ENCODE measurements at regions not wholly inside any gene's neighbourhood (a gene's known extent, or its start where the extent isn't known, plus 50 kb on each side); places are given as distances from the start of the nearest gene placed in this dataset.

DNA sequence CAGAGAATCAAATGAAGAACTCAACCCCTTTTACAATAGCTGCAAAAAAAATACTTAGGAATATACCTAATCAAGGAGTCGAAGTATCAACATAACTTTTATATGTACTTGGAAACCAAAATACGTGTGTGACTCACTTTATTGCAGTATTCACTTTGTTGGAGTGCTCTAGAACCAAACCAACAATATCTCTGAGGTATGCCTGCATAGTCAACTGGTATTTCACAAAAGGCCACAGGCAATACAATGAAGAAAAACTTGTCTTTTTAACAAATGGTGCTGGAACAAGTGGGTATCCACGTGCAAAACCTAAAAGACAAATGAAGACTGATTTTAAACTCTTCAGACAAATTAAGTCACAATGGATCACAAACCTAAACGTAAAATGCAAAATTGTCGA, 385.7 kb downstream of the TLE1 start:
- TF ChIP-seq, protein P1, sequence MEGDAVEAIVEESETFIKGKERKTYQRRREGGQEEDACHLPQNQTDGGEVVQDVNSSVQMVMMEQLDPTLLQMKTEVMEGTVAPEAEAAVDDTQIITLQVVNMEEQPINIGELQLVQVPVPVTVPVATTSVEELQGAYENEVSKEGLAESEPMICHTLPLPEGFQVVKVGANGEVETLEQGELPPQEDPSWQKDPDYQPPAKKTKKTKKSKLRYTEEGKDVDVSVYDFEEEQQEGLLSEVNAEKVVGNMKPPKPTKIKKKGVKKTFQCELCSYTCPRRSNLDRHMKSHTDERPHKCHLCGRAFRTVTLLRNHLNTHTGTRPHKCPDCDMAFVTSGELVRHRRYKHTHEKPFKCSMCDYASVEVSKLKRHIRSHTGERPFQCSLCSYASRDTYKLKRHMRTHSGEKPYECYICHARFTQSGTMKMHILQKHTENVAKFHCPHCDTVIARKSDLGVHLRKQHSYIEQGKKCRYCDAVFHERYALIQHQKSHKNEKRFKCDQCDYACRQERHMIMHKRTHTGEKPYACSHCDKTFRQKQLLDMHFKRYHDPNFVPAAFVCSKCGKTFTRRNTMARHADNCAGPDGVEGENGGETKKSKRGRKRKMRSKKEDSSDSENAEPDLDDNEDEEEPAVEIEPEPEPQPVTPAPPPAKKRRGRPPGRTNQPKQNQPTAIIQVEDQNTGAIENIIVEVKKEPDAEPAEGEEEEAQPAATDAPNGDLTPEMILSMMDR (IDR thresholded peaks at IDR 0.05 in 2 of 3, conservative IDR thresholded peaks at IDR 0.05 in 1 of 3; ENCODE audit: control insufficient read depth in 2 of 3, extremely low read depth in 1 of 3, insufficient read depth in 1 of 3, low read depth in 3 of 3, low read length in 3 of 3) = no peak
- TF ChIP-seq SIN3A (IDR thresholded peaks at IDR 0.05; ENCODE audit: low read depth, low read length) (no peak), CEBPB (IDR thresholded peaks at IDR 0.05; ENCODE audit: borderline replicate concordance in 1 of 2, low read depth in 2 of 2, low read length in 2 of 2) (no peak), NFYA (IDR thresholded peaks at IDR 0.05; ENCODE audit: borderline replicate concordance, low read depth, low read length) (no peak), NRF1 (conservative IDR thresholded peaks at IDR 0.05; ENCODE audit: low read depth, low read length) (no peak), POLR2A (IDR thresholded peaks at IDR 0.05; ENCODE audit: low read depth, low read length) (no peak), EZH2 (IDR thresholded peaks at IDR 0.05; ENCODE audit: borderline replicate concordance, control insufficient read depth, low read depth, low read length) (no peak)
- TF ChIP-seq, protein P2, sequence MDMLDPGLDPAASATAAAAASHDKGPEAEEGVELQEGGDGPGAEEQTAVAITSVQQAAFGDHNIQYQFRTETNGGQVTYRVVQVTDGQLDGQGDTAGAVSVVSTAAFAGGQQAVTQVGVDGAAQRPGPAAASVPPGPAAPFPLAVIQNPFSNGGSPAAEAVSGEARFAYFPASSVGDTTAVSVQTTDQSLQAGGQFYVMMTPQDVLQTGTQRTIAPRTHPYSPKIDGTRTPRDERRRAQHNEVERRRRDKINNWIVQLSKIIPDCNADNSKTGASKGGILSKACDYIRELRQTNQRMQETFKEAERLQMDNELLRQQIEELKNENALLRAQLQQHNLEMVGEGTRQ (IDR thresholded peaks at IDR 0.05; ENCODE audit: borderline replicate concordance, low read depth, low read length) = no peak
- TF ChIP-seq, protein P3, sequence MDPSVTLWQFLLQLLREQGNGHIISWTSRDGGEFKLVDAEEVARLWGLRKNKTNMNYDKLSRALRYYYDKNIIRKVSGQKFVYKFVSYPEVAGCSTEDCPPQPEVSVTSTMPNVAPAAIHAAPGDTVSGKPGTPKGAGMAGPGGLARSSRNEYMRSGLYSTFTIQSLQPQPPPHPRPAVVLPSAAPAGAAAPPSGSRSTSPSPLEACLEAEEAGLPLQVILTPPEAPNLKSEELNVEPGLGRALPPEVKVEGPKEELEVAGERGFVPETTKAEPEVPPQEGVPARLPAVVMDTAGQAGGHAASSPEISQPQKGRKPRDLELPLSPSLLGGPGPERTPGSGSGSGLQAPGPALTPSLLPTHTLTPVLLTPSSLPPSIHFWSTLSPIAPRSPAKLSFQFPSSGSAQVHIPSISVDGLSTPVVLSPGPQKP (IDR thresholded peaks at IDR 0.05; ENCODE audit: low read depth, low read length) = no peak

Data from GM12878 (cell line).